HG03558 (cell line): ENCODE measurements at regions not wholly inside any gene's neighbourhood (a gene's known extent, or its start where the extent isn't known, plus 50 kb on each side); places are given as distances from the start of the nearest gene placed in this dataset.
"Not testable (repeated sequence)": the region's sequence is repeated elsewhere in the genome, so short reads cannot be mapped to it uniquely, and the experiment has no call there.

Experiments
- ATAC-seq: cut with Tn5 transposase; IDR thresholded peaks from one replicate; pipeline ENCODE4 v1.9.1; 2021; ENCODE audit warnings: moderate number of reproducible peaks; ENCODE audit not compliant: unreplicated experiment; ENCODE audit errors: extremely low read depth

DNA sequence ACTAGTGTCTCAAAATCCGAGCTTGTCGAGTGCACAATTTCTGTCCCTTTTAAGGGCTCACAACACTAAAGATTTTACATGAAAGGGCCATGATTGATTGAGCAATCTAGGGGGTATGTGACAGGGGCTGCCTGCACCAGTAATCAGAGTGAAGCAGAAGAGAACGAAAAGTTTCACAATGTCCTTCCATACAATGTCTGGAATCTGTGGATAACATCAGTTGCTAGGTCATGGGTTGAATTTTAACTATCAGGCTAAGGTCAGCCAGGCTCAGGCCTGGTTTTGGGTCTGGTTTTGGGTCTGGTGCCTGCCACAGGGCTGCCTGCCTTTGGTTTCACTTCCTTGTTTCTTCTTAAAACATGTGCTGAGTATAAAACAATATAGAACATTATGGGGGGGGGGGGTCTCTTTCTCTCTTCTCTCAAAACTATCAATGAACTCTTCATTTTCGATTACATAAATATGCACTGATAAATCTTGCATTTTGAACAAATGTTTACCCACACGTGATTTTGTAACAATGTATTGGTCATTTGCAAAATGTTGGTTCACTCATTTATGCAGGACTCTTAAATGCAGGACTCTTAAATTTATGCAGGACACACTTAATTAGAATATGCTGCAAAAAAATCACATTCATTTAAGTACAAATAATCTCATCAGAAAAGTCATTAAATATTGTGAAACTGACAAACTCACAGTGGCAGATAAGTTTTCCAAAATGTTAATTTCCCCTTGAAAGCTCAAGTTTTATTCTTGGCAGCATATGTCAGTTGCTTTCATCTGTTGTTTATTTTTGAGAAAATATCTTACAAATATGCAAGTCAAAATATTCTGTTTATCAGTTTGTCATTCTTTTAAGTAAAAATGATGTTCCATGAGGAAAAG is 290.5 kb upstream of the KYNU start:
- ATAC-seq = no peak

DNA sequence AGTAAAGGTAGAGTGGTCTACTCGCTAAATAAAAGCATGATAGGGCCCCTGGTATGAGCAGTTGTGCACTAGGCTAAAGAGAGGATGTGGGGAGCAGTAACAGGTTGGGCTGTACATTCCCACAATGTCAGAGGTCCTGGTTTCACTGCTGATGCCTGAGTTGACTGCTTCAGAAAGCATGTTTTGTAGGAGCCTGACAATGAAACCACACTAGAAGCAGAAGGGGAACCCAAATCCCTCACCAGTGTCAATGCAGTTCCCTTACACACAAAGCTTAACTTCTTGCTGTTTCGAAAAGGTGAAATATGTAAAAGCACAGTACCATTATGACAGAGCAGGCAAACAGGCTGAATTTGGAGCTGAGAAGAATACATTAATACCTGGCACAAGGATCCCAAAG is 291.7 kb upstream of the KYNU start:
- peak; percentile 81 for ATAC-seq

DNA sequence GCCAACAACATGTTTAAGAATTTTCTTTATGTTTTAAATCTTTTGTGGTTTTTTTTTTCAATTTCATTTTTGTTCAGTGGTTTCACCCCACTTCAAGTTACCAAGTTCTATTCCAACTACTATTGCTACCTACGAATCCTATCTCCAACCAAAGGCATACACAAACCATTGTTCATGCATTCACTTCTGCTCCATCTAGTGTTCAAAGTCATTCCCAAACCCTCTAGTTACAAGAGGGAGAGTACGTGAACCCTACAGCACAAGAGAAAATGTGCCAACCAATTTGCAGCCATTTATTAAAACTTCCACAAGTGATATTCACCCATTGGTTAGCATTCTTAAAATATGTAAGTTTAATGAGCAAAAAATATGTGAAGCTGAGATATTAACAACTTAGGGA is 295.1 kb upstream of the KYNU start:
- ATAC-seq = no peak

DNA sequence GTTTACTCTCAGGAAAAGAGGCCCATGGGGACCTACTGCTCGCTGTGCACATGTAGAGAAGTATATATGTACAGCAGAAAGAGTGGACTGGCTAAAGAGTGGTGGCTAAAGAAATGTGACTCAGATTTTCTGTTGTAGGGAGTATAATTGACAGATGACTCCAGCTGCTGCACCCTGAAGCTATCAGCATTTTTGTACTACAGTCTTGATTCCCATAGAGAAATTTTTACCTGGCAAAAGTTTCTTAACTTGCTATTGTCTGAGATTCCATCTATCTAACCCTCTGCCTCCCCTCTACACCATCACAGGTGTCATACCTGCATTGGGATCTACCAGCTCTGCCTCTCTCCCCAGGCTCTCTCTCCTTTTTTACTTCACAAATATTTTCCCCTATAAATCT is 296.0 kb upstream of the KYNU start:
- no peak for ATAC-seq

DNA sequence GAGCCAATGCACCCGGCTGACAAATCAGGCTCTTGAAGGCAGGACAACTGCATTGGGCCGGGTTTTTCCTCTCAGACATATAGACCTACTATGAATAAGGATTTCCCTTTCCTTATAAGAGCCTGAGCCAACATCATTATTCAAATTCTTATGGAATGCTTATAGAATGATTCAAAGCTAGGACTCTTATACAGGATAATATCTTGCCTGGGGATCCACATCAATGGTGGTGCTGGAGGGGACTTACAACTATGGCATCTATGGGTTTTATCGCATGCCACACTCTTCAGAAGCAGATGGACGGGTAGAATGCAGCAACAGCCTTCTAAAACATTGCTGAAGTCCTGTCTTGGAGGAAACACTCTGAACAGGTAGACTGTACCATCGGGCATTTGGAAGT is 296.8 kb upstream of the KYNU start:
- no peak for ATAC-seq

DNA sequence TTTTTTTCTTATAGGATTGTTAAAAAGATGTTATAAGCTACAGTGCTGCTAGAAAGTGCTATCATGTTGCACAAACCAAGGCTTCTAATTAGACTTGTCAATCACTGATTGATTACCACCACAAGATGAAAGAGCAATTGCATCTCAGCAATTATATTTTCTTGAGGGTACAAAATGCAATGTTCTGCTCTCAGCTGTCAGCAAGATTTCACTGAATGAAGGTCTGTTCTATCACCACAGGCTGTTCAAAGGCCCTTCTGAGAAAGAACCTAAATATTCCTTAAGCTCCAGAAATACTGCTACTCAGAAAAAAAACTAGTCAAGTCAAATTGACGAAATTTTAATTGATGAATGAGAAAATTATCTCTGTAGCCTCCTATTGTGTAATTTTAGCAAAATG is 301.9 kb upstream of the KYNU start:
- no peak for ATAC-seq

DNA sequence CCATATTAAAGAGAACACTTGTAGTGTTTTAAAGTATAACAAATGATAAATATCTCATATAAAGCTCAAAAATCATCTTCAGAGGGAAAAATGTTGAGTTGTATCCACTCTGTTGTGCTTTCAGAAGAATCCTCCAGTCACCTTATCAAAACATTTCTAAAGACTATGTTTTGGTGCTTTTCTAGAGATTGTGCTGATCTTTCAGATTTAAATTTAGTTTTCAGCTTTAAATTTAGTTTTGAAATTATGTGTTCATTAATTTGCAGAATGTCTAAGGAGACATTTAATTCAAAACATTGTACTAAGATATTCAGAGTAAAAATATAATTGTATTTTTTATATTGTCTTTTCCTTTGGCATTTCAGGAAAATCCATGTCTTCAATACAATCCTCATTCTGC is 303.1 kb upstream of the KYNU start:
- ATAC-seq = no peak

DNA sequence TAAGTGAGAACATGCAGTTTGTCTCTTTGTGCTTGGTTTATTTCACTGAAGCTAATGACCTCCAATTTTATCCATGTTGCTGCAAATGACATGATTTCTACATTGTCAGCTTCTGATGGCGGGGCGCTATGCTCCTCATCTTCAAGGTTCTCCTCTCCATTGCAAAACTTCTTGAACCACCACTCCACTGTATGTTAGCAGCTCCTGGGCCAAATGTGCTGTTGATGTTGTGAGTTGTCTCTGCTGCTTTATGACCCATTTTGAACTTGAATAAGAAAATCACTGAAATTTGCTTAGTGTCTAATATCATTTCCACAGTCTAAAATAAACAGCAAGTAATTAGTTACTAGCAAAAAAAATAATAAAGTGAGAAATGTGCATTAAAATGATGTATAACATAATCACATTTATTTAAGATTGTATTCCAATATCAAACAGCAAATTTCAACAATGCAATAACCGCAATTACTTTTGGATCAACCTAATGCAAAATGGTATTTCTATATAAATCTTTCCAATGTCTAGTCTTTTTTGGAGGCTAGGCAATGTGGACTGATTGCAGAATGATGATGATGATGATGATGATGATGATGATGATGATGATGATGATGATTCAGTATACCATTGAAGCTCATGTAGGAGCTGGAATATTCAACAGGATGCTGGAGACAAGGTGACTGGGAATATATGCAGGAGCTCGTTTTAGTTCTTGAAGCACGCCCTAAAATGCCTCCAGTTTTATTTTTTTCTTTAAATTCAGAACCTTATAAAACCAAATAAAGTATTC is 304.9 kb upstream of the KYNU start:
- no peak for ATAC-seq

DNA sequence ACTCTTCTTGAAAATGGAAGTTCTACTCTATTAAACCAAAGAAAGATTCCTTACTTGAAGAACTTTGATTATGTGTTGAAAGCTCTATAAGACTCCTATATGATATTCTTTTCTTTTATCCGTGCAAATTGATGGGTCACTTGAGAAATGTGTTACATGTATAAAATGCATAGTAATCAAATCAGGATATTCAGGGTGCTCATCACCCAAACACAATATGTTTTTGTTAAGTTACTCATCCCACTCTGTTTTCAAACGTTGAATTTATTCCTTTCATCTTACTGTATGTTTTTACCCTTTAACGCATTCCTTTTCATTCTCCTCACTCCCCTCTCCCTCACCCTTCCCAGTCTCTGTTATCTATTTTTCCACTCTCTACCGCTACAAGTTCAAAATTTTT is 305.5 kb upstream of the KYNU start:
- no peak for ATAC-seq

DNA sequence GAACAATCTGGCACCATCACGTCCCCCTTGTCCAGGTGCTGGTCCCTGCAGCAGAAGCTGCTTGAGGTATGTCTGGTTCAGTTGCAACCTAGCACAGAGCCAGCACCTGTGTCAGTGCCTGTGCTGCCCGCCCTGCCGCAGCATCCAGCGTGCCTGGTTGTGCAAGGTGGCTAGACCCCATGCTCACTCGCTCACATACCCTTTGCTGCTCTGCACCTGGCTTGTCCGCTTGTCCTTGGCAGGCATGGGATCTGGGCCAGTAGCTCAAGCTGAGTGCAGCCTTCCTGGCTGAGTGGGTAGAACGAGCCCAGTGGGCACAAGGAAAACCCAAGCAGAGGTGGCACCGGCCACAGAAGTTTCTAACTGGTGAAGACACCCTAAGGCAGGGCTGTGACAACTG is 314.6 kb upstream of the KYNU start:
- no peak for ATAC-seq

DNA sequence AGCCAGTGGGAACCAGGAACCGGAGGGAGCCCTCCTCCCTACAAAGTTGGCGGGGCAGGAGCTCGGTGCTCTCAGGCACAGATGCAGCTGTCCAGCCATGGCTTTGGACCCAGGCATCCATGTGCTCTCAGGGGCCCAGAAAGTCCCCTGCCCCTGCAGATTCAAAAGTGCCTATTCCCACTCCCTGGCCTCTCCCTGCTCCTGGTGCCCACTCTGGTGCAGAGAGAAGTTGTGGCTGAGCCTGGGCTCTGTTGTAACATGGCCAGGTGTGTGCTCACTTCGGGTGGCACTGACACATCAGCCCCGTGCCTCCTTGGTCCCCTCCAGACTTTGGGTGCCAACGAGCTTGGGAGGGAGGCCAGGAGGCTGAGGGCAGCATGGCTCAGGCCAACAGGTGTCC is 315.8 kb upstream of the KYNU start:
- ATAC-seq = no peak

DNA sequence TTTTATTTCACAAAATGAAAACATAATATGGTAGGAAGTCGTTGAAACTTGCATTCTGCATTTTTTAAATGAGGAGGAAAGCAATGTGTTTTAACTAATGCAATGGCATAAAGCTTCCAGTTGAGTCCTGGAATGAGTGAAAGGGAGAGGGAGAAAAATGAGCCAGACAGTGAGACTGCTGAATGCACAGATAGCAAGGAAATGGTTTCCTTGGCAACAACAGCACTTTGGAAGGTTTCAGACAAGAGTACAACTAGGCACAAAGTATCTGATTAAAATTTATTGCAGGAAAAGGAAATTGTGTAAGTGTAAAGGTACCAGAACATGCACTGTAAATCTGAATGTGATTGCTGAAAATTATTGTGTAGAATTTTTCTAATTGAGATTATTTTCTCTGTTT is 320.1 kb upstream of the KYNU start:
- ATAC-seq = no peak

DNA sequence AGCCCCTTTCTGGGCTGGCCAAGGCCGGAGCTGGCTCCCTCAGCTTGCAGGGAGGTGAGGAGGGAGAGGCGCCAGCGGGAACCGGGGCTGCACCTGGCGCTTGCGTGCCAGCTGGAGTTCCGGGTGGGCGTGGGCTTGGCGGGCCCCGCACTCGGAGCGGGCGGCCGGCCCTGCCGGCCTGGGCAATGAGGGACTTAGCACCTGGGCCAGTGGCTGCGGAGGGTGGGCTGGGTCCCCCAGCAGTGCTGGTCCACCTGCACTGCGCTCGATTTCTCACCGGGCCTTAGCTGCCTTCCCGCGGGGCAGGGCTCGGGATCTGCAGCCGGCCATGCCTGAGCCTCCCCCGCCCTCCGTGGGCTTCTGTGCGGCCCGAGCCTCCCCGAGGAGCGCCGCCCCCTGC is 331.5 kb upstream of the KYNU start:
- not testable (repeated sequence) for ATAC-seq

DNA sequence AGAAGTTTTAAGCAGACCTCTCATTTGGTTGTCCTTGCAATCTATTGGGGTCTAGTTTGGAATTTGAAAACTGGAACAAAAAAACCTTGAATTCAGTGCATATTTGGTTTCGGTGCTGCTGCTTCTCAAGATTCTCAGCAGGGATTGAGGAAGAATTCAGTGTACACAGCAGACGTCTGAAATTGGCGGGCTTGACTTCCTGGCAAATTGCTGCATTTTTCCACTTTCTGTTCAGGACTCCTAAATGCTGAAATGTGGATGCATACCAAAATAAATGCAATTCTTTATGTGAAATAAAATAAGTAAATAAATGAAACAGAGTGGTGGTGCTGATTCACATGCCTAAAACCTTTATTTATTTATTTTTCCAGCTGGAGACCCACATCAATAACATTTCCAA is 332.4 kb upstream of the KYNU start:
- ATAC-seq = no peak

DNA sequence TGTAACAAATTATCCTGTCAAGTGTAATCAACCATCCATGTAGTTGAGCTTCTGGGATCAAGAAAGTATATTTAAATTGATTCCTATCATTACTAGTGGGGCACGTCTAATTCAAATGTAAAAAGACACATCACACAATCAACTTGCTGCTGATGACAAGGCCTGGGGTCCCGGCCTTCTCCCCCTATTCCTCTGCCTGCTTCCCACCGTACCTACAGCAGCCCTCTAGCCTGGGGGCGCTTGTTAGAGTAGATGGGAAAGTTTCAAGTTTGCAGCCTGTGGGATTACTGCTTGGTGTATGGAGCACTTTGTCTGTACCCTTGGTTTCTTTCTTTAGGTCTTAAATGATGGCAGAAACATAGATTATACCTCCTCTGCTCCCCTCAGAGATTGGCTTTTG is 333.3 kb upstream of the KYNU start:
- no peak for ATAC-seq

DNA sequence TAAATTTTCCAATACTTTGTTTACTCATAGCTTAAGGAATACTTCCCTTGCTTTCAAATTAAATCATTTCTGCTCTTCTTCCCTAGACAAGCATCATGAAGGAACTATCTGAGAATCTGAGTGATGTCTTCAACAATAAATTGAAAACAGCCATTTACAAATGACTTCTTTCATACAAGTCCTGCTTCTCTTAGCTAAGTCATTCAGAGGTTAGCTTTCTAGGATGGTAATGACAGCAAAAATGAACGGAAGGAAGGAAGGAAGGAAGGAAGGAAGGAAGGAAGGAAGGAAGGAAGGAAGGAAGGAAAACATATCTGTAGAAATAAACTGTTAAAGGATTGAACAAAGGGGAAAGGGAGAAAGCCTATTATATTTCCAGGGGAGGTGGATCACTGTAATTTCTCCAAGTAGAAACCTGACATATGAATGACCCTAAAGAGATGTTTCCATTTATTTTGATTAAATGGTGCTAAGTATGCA is 335.0 kb upstream of the KYNU start:
- ATAC-seq = no peak

DNA sequence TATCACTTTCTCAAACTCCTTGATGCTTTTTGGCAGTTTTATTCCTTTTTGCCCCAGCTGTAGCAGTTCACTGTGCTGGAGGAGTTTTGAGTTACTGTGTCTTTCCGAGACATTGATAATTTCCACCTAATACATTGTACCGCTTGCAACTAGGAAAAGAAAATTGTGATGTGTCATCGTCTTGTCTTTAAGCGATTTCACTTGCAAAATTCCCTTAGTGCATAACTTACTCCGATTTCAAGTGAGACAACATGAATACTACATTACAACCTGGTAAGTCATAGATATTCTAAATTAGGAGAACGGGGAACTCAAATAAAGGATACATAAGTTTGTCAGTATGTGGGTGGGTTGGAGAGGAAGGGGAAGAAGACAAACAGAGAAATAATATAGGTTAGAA is 340.5 kb upstream of the KYNU start:
- ATAC-seq = no peak

DNA sequence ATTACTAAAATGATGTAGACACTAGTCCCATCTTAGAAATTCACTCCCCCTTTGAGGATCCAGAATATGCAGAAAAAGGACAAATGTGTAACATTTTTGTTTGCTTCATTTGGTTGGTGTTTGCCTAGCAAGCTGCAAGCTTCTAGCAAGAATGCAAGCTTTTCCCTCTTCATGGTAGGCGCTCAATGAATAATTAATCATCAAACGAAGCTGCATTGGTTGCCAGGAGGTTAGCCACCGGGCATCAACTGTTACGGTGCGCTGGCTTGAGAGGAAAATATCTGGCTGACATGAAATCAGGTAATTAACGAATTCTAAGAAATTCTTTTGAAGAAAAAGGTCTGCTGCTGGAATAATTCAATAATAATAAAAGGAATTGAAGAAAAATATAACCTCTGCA is 341.0 kb upstream of the KYNU start:
- no peak for ATAC-seq

DNA sequence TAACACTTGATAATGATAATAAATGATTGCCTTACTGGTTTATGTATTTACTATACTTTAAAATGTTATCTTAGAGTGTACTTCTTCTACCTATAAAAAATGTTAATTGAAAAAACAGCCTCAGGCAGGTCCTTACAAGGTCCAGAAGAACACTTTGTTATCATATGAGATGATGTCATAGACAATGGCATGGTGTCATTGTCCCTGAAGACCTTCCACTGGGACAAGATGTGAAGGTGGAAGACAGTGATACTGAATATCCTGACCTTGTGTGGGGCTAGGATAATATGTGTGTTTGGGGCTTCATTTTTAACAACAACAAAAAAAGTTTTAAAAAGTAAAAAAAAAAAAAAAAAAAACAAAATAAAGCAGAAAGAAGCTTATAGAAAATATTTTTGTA is 342.2 kb upstream of the KYNU start:
- ATAC-seq = no peak

DNA sequence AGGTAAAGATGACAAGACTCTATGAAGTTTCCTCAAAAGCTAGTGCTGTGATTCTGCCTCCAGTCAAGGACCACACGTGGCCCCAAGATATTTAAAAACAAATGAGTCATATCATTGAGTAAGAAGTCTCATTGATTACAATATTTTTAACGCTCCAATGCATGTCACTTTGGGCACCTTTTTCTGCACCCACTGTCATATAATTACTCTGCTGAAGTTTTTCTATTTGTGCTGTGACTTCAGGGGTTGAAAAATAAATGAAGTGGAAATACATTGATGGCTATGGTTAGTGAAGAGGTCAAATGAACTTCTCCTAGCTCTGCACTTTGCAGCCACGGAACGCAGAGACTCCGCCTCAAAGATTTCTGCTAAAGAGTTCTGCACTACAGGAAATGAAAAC is 344.3 kb upstream of the KYNU start:
- ATAC-seq = no peak

DNA sequence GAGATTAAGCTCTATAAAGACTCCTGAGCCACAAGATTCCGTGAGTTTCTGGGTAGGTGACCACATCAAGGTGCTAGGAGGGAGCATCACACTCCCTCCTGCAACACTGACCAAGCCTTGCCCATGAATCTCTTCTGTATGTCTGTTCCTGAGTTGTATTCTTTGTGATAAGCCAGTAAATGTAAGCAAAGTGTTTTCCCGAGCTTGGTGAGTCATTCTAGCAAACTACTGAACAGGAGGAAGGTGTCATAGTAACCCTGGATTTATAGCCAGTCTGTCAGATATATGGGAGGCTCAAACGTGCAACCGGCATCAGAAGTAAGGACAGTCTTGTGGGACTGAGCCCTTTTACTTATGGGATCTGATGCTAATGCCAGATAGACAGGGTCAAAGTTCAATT is 346.1 kb upstream of the KYNU start:
- no peak for ATAC-seq

DNA sequence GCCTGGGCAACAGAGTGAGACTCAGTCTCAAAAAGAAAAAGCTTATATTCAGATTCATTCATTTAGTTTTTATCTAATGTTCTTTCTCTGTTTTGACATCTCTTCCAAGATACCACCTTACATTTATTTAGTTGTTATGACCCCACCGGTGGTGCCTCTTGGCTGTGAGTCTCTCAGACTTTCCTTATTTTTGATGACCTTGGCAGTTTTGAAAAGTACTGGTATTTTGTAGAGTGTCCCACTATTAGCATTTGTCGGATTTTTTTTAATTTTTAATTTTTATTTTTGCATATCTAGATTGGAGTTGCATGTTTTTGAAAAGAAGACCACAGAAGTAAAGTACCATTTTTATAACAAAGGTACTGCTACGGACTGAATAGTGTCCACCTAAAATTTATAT is 351.7 kb upstream of the KYNU start:
- no peak for ATAC-seq
